Vagina (tissue), 2 donors: ENCODE measurements at regions not wholly inside any gene's neighbourhood (a gene's known extent, or its start where the extent isn't known, plus 50 kb on each side); places are given as distances from the start of the nearest gene placed in this dataset.

Experiments
- CTCF ChIP-seq, 3 experiments: fragments of 450-650 bp in 2 of 3; fragments of 200-600 bp in 1 of 3; sonication (generic) in 1 of 3; IDR thresholded peaks; one replicate each; pipeline ENCODE4 v1.5.1; 2017 to 2019; ENCODE audit warnings: antibody characterized with exemption in 3 of 3, mild to moderate bottlenecking in 2 of 3, moderate library complexity in 2 of 3
- POLR2A ChIP-seq, 2 donors: fragments of 450-650 bp; IDR thresholded peaks; one replicate each; pipeline ENCODE4 v1.6.1; 2017; ENCODE audit warnings: antibody characterized with exemption in 2 of 2, mild to moderate bottlenecking in 2 of 2, moderate library complexity in 2 of 2
- POLR2AphosphoS5 ChIP-seq, 2 donors: sonication (generic); formaldehyde crosslinking; IDR thresholded peaks; one replicate each; pipeline ENCODE4 v1.9.0; 2017; ENCODE audit warnings: antibody characterized with exemption in 2 of 2, mild to moderate bottlenecking in 2 of 2, low read depth in 1 of 2; ENCODE audit not compliant: insufficient read depth in 1 of 2

GRCh38 chr5:39951070-39951469, 526.3 kb upstream of the DAB2 start:
- TF ChIP-seq POLR2AphosphoS5 (IDR thresholded peaks at IDR 0.05; ENCODE audit: insufficient read depth in 1 of 2, low read depth in 1 of 2) (no peak), CTCF (IDR thresholded peaks at IDR 0.05) (no peak), POLR2A (IDR thresholded peaks at IDR 0.05) (no peak)
